G401.6 (cell line): ENCODE measurements at regions not wholly inside any gene's neighbourhood (a gene's known extent, or its start where the extent isn't known, plus 50 kb on each side); places are given as distances from the start of the nearest gene placed in this dataset.
"Not testable (repeated sequence)": the region's sequence is repeated elsewhere in the genome, so short reads cannot be mapped to it uniquely, and the experiment has no call there.

Experiments used
- FAIRE-seq: peaks from 2 replicates; lab custom pipeline; 2012; peaks lifted over from hg19 to GRCh38; lab: Jason Lieb, UNC

DNA sequence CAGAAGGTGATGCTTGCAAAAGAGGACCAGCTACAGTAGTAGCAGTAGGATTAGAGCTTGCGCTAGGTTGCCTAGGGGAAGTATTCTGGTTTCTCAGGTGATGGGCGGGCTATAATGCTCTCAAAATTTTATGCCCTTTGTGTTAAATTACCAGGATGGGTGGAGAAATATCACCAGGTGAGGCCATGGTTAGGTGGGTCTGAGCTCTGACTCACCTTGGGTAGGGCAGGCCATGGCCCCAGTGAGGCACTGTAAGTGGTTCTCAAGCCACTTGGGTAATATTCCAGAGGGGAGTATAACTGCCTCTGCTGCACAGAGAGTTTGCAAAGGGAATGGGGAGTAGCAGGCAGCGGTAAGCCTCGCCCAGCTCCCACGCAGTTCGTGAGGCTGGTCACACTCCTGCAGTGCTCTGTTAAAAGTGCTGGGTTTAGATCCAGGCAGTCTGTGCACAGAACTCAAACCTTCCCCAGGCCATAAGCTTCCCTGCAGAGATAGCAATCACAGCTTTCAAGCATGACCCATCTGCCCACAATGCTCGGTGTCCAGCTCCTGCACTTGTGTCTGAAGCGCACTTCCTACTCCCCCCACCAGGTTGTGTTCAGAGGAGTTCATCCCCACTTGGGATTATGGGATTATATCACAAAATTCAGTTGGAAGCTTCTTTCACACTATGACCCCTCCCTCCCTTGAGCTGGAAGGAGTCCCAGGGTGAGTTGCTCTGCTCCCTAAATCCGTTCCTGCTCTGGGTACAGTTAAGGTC lies 575.0 kb downstream of the CHSY3 start:
- FAIRE-seq: no peak

GRCh38 chr5:130476325-130476724 lies 572.1 kb downstream of the CHSY3 start:
- FAIRE-seq: no peak

- no peak for FAIRE-seq
Measured at GRCh38 chr5:130462516-130462915, 558.3 kb downstream of the CHSY3 start.

GRCh38 chr5:130455175-130455574 lies 550.9 kb downstream of the CHSY3 start:
- no peak for FAIRE-seq

DNA sequence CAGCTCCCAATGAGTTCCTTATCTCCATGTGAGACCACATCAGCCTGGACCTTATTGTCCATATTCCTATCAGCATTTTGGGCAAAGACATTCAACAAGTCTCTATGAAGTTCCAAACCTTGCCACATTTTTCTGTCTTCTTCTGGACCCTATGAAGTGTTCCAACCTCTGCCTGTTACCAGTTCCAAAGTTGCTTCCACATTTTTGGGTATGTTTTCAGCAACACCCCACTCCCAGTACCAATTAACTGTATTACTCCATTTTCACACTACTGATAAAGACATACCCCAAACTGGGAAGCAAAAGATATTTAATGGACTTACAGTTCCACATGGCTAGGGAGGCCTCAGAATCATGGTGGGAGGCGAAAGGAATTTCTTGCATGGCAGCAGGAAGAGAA lies 548.5 kb downstream of the CHSY3 start:
- FAIRE-seq: no peak

GRCh38 chr5:130436430-130436829 lies 532.2 kb downstream of the CHSY3 start:
- FAIRE-seq: no peak

DNA sequence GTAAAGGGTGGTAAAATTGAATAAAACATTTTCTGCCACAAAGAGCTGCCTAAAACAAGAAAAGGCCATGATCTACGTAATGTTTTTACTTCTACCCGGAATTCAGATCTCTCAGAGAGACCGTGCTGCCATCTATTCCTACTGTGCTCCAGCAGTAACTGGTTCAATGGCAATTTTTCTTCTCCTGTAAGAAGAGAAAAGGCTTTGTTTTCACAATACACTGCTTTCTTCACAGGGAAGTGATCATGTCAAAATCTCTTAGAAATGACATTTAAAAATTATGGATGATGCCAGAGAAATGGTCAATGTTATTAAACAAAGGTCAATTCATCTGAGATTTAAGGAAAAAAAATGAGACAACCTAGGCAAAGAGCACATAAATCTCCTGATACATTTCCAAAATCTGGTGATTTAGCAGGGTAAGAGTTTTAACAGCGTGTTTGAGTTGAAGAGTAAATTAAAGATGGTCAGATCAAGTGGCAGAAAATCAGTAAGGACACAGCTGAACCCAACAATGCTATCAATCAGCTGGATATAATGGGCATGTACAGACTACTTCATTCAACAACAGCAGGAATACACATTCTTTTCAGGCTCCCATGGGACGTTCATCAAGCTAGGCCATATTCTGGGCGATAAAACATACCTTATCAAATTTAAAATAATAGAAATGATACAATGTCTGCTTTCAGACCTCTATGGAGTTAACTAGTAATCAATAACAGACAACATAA lies 523.1 kb downstream of the CHSY3 start:
- FAIRE-seq: no peak

DNA sequence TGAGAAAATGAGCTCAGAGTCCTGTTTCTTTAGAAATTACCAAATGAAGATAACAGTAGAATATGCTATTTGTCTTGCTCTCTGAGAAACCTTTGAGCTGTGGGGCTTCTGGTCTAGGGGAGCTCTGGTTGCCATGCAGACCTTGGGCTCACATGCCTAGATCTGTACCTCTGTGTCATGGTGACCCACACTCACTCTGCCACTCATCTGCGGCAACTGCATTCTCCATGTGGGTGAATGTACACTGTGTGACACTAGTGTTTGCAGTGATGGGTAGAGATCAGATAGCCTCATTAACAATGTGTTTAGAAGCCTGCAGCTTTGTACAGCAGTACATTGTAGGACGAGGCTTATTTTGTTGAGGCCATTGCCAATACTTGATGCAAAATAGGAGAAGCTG lies 521.2 kb downstream of the CHSY3 start:
- FAIRE-seq: no peak

DNA sequence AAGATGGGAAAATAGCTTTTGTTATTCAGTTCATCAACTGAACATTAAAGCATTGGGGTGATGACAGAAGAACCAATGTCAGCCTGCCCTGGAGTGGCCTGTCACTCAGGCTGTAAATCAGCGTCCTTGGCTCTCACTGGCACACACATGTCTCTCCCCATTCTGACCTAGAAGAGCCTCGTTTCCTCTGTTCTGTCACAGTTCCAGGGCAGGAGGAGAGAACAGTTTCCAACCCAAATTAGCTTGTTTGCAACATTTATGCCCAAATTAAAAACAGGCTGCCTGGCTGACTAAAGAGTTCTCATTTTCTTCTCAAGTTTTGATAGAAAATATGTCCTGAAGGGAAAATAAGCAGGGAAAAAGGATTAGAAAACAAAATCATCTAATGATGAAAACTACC lies 520.1 kb downstream of the CHSY3 start:
- FAIRE-seq: no peak

- FAIRE-seq: no peak
Measured at GRCh38 chr5:130402906-130403305, 498.6 kb downstream of the CHSY3 start.

DNA sequence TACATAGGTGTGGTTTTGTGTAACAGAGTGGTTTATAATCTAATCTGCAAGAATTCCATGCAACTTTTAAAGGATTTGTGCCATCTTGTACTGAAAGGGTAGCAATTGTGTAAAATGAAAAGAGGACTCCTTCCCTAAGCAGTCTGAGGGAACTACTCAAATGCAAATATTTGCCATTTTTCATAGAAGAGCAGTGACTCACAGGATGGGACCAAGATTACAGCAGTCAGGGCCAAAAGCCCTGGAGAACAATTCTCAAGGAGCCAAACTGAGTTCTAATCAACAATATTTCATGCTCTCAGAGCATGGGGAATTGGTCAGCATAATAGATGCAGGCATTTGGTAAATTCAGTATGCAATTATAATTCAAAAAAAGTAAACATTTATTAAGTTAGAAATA lies 495.8 kb downstream of the CHSY3 start:
- no peak for FAIRE-seq

DNA sequence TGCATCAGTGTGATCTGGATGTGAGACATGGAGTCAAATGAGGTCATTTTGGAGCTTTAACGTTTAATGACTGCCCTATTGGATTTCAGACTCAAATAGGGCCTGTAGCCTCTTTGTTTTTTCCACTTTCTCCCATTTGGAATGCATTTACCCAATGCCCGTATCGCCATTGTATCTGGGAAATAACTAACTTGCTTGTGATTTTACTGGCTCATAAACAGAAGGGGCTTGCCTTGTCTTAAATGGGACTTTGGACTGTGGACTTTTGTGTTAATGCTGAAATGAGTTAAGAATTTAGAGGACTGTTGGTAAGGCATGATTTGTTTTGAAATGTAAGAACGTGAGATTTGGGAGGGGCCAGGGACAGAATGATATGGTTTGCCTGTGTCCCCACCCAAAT lies 494.6 kb downstream of the CHSY3 start:
- FAIRE-seq: no peak

DNA sequence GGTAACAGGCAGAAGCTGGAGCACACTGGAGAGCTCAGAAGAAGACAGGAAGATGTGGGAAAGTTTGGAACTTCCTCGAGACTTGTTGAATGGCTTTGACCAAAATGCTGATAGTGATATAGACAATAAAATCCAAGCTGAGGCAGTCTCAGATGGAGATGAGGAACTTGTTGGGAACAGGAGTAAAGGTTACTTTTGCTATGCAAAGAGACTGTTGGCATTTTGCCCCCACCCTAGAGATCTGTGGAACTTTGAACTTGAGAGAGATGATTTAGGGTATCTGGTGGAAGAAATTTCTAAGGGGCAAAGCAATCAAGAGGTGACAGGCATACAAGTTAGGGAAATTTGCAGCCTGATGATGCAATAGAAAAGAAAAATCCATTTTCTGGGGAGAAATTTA lies 493.5 kb downstream of the CHSY3 start:
- not testable (repeated sequence) for FAIRE-seq

DNA sequence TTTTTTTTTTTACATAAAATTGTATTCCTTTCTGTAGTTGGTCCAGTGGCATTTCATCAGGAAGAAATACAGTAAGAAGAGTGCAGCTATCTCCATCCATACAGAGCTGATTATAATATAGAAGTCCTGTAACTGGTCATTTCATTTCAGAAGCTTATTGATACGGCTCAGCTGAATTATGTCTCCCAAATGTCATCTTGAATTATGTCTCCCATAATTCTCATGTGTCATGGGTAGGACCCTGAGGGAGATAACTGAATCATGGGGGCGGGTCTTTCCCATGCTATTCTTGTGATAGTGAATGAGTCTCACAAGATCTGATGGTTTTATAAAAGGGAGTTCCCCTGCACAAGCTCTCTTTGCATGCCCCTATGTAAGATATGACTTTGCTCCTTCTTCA lies 492.9 kb downstream of the CHSY3 start:
- FAIRE-seq: no peak

DNA sequence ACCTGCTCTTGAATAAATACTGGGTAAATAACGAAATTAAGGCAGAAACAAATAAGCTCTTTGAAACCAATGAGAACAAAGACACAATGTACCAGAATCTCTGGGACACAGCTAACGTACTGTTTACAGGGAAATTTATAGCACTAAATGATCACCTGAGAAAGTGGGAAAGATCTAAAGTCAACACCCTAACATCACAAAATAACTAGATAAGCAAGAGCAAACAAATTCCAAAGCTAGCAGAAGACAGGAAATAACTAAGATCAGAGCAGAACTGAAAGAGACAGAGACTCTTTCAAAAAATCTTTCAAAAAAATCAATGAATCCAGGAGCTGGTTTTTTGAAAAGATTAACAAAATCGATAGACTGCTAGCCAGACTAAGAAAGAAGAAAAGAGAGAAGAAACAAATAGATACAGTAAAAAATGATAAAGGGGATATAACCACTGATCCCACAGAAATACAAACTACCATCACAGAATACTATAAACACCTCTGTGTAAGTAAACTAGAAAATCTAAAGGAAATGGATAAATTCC lies 487.5 kb downstream of the CHSY3 start:
- not testable (repeated sequence) for FAIRE-seq

- FAIRE-seq: no peak
Measured at GRCh38 chr5:130386155-130386554, 481.9 kb downstream of the CHSY3 start.

GRCh38 chr5:130385656-130386055 lies 481.4 kb downstream of the CHSY3 start:
- no peak for FAIRE-seq

GRCh38 chr5:130365956-130366355 lies 461.7 kb downstream of the CHSY3 start:
- no peak for FAIRE-seq

GRCh38 chr5:130350131-130350530 lies 445.9 kb downstream of the CHSY3 start:
- no peak for FAIRE-seq

GRCh38 chr5:130337179-130337888 lies 433.1 kb downstream of the CHSY3 start:
- FAIRE-seq: no peak

GRCh38 chr5:130335117-130335516 lies 430.9 kb downstream of the CHSY3 start:
- FAIRE-seq: no peak

- FAIRE-seq: no peak
Measured at GRCh38 chr5:130333089-130333488, 428.8 kb downstream of the CHSY3 start.

DNA sequence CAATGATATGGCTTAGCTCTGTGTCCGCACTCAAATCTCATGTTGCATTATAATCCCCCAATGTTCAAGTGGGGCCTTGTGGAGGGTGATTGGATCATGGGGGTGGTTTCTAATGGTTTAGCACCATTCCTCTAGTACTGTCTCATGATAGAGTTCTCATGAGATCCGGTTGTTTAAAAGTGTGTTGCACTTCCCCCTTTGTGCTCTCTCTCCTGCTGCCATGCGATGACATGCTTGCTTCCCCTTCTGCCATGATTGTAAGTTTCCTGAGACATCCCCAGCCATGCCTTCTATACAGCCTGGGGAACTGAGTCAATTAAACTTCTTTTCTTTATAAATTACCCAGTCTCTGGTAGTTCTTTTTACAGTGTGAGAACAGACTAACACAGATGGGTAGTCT lies 427.1 kb downstream of the CHSY3 start:
- FAIRE-seq: no peak
